Upper lobe of left lung (tissue), 4 donors: ENCODE measurements at regions not wholly inside any gene's neighbourhood (a gene's known extent, or its start where the extent isn't known, plus 50 kb on each side); places are given as distances from the start of the nearest gene placed in this dataset.

Experiments used
- EP300 ChIP-seq, 4 donors: sonication (generic); formaldehyde crosslinking; IDR thresholded peaks; one replicate each; pipeline ENCODE4 v1.5.1; 2017; ENCODE audit warnings: antibody characterized with exemption in 4 of 4, control low read depth in 2 of 4
- POLR2A ChIP-seq, 4 donors: fragments of 450-650 bp; IDR thresholded peaks; one replicate each; pipeline ENCODE4 v1.5.1; 2016 to 2017; ENCODE audit warnings: antibody characterized with exemption in 4 of 4, mild to moderate bottlenecking in 2 of 4
- TF ChIP-seq, protein P1 (sequence below), 6 experiments: fragments of 450-650 bp in 4 of 6; fragments of 200-600 bp in 2 of 6; sonication (generic) in 2 of 6; IDR thresholded peaks; one replicate each; pipeline ENCODE4 v1.5.1; 2016 to 2019; ENCODE audit warnings: antibody characterized with exemption in 6 of 6

GRCh38 chr10:23611308-23612029, 172.6 kb downstream of the OTUD1 start:
- TF ChIP-seq, protein P1, sequence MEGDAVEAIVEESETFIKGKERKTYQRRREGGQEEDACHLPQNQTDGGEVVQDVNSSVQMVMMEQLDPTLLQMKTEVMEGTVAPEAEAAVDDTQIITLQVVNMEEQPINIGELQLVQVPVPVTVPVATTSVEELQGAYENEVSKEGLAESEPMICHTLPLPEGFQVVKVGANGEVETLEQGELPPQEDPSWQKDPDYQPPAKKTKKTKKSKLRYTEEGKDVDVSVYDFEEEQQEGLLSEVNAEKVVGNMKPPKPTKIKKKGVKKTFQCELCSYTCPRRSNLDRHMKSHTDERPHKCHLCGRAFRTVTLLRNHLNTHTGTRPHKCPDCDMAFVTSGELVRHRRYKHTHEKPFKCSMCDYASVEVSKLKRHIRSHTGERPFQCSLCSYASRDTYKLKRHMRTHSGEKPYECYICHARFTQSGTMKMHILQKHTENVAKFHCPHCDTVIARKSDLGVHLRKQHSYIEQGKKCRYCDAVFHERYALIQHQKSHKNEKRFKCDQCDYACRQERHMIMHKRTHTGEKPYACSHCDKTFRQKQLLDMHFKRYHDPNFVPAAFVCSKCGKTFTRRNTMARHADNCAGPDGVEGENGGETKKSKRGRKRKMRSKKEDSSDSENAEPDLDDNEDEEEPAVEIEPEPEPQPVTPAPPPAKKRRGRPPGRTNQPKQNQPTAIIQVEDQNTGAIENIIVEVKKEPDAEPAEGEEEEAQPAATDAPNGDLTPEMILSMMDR (IDR thresholded peaks at IDR 0.05), result no peak
- TF ChIP-seq POLR2A (IDR thresholded peaks at IDR 0.05) (no peak), EP300 (IDR thresholded peaks at IDR 0.05) (no peak)
